PC-9 (cell line): ENCODE measurements at regions not wholly inside any gene's neighbourhood (a gene's known extent, or its start where the extent isn't known, plus 50 kb on each side); places are given as distances from the start of the nearest gene placed in this dataset.

Experiments
- CTCF ChIP-seq: fragments of 200-600 bp; sonication (generic); conservative IDR thresholded peaks from 2 replicates; pipeline ENCODE4 v1.6.1; 2017; ENCODE audit warnings: mixed run types, antibody characterized with exemption, mild to moderate bottlenecking, moderate library complexity
- EZH2 ChIP-seq: fragments of 200-600 bp; sonication (generic); IDR thresholded peaks from 2 replicates; pipeline ENCODE4 v1.8.0; 2017; ENCODE audit warnings: antibody characterized with exemption, low read depth

GRCh38 chr9:68601081-68601480 lies 60.4 kb upstream of the TMEM252 start:
- TF ChIP-seq CTCF (no peak), EZH2 (no peak)
